OCI-LY7 (cell line): ENCODE measurements at regions not wholly inside any gene's neighbourhood (a gene's known extent, or its start where the extent isn't known, plus 50 kb on each side); places are given as distances from the start of the nearest gene placed in this dataset.
"Not testable (repeated sequence)": the region's sequence is repeated elsewhere in the genome, so short reads cannot be mapped to it uniquely, and the experiment has no call there.

Source experiments
- BruUV-seq: library from RNA; stranded (reverse); fragments of 400-500 nt; replicated peaks from 2 replicates; lab custom pipeline; 2021; lab: Mats Ljungman, UMichigan
- CTCF ChIA-PET: fragments of 300-600 bp; sonication (Branson Sonifier 250); formaldehyde crosslinking; loops from one replicate; lab custom pipeline; 2022; ENCODE audit warnings: antibody characterized with exemption; ENCODE audit not compliant: unreplicated experiment; lab: Charles Lee
- POLR2A ChIA-PET: fragments of 300-600 bp; sonication (Branson Sonifier 250); formaldehyde crosslinking; loops from one replicate; lab custom pipeline; 2022; ENCODE audit warnings: antibody characterized with exemption; lab: Charles Lee
- DNase-seq: peaks from one replicate; pipeline ENCODE4 v3.0.0-alpha.2; 2015; ENCODE audit warnings: low spot score
- H2AFZ ChIP-seq: fragments of 200-600 bp; sonication (generic), shearing (Covaris generic); 2 replicates; pipeline ENCODE4 v1.6.1; 2014; ENCODE audit warnings: mild to moderate bottlenecking, antibody characterized with exemption, low read length, moderate library complexity
- H3K27ac ChIP-seq: fragments of 200-600 bp; sonication (generic); 2 replicates; pipeline ENCODE4 v1.5.1; 2014; ENCODE audit warnings: mixed run types, low read depth, mild to moderate bottlenecking, moderate library complexity, low read length, inconsistent platforms; ENCODE audit not compliant: poor library complexity, severe bottlenecking
- H3K36me3 ChIP-seq: fragments of 200-600 bp; sonication (generic); 2 replicates; pipeline ENCODE4 v1.6.1; 2014; ENCODE audit warnings: mild to moderate bottlenecking, antibody characterized with exemption, low read length, moderate library complexity, mixed read lengths; ENCODE audit not compliant: insufficient read depth
- H3K4me1 ChIP-seq: fragments of 200-600 bp; sonication (generic); 2 replicates; pipeline ENCODE4 v1.5.1; 2014; ENCODE audit warnings: mild to moderate bottlenecking, low read length; ENCODE audit not compliant: insufficient read depth, poor library complexity, severe bottlenecking
- H3K4me2 ChIP-seq: fragments of 200-600 bp; sonication (generic); 2 replicates; pipeline ENCODE4 v1.6.1; 2014; ENCODE audit warnings: mild to moderate bottlenecking, low read length
- H3K4me3 ChIP-seq: fragments of 200-600 bp; sonication (generic); 2 replicates; pipeline ENCODE4 v1.5.1; 2014; ENCODE audit warnings: mild to moderate bottlenecking, low read depth, low read length; ENCODE audit not compliant: poor library complexity, severe bottlenecking
- H3K79me2 ChIP-seq: fragments of 200-600 bp; sonication (generic); 2 replicates; pipeline ENCODE4 v1.6.1; 2016; ENCODE audit warnings: low read depth, mild to moderate bottlenecking, low read length, moderate library complexity, mixed read lengths; ENCODE audit not compliant: insufficient read depth
- H3K9me2 ChIP-seq: fragments of 200-600 bp; sonication (generic); 2 replicates; pipeline ENCODE4 v1.6.1; 2016; ENCODE audit warnings: mild to moderate bottlenecking, low read length, mixed read lengths; ENCODE audit not compliant: insufficient read depth
- H3K9me3 ChIP-seq: fragments of 200-600 bp; sonication (generic); 2 replicates; pipeline ENCODE4 v1.6.1; 2014; ENCODE audit warnings: mild to moderate bottlenecking, mixed run types, low read length, mixed read lengths
- H4K20me1 ChIP-seq: fragments of 200-600 bp; sonication (generic); 2 replicates; pipeline ENCODE4 v1.6.1; 2014; ENCODE audit warnings: mild to moderate bottlenecking, antibody characterized with exemption, low read length, moderate library complexity, mixed read lengths; ENCODE audit not compliant: insufficient read depth
- intact Hi-C: fragments of 100-400 bp; cut with micrococcal nuclease; formaldehyde crosslinking; loops from one replicate; pipeline ENCODE4 v1.10.0; 2022; ENCODE audit not compliant: unreplicated experiment

GRCh38 chrX:63168949-63169348 lies 182.2 kb downstream of the SPIN4 start:
- H3K4me3 ChIP-seq, H3K36me3 ChIP-seq, H3K4me2 ChIP-seq, H3K9me2 ChIP-seq, H3K4me1 ChIP-seq, H3K79me2 ChIP-seq, H2AFZ ChIP-seq, DNase-seq, H3K27ac ChIP-seq, H3K9me3 ChIP-seq, intact Hi-C loops, BruUV-seq, POLR2A ChIA-PET, CTCF ChIA-PET, H4K20me1 ChIP-seq: not testable (repeated sequence)

- BruUV-seq, H3K9me2 ChIP-seq, H3K36me3 ChIP-seq, H3K9me3 ChIP-seq, H3K4me1 ChIP-seq, CTCF ChIA-PET, DNase-seq, H3K79me2 ChIP-seq, intact Hi-C loops, POLR2A ChIA-PET, H2AFZ ChIP-seq, H3K4me3 ChIP-seq, H3K4me2 ChIP-seq, H3K27ac ChIP-seq, H4K20me1 ChIP-seq: not testable (repeated sequence)
Observed at GRCh38 chrX:63167002-63167401, 184.1 kb downstream of the SPIN4 start.

DNA sequence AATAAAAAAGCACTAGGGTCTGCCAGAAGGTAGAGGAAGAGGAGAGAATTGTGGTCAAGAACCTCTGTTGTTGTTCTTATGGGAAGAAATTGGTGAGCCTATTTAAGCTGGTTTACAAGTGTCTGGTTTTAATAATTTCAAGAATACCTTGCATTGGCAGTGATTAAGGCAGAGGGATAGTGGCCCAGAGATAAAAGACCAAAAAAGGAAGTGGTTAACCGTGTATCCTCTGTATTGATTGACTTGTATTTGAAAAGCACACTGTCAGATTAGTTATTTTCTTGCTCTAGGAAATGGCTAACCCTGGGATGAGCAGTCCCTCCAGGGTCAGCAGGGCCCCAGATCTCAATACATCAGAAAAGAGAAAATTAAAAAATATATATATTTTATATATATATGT lies 190.1 kb downstream of the SPIN4 start:
- POLR2A ChIA-PET = not testable (repeated sequence)

GRCh38 chrX:63160340-63160739 lies 190.8 kb downstream of the SPIN4 start:
- H3K4me3 ChIP-seq, POLR2A ChIA-PET, BruUV-seq, H4K20me1 ChIP-seq, H3K9me2 ChIP-seq, intact Hi-C loops, H3K9me3 ChIP-seq, H2AFZ ChIP-seq, CTCF ChIA-PET, DNase-seq, H3K4me2 ChIP-seq, H3K79me2 ChIP-seq, H3K4me1 ChIP-seq, H3K27ac ChIP-seq, H3K36me3 ChIP-seq: not testable (repeated sequence)

More for the DNA sequence above, 190.1 kb downstream of the SPIN4 start:
- H2AFZ ChIP-seq, H3K4me1 ChIP-seq, DNase-seq, H4K20me1 ChIP-seq, H3K4me3 ChIP-seq, H3K36me3 ChIP-seq, intact Hi-C loops, H3K79me2 ChIP-seq, BruUV-seq, H3K27ac ChIP-seq, H3K4me2 ChIP-seq, H3K9me2 ChIP-seq, CTCF ChIA-PET, H3K9me3 ChIP-seq: not testable (repeated sequence)

DNA sequence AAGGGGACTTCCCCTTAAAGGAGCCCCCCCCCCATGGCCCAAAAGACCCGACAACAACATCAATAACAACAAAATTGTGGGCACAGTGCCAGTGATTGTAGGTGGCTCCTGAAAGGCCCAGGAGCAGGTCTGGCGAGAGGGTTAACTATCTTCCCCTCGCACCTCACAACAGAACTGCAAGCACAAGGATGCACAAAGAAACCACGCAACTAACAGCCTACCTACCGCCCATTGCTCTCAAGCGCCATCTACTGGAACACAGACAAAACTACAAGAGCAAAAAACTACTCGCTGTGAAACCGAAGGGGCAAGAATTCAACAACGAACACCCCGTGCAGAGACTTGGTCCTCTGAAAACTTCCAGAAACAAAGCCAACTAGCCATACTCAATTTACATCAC lies 205.6 kb downstream of the SPIN4 start:
- BruUV-seq, DNase-seq, H4K20me1 ChIP-seq, intact Hi-C loops, H3K36me3 ChIP-seq, H3K4me2 ChIP-seq, H3K9me2 ChIP-seq, H3K9me3 ChIP-seq, H3K4me3 ChIP-seq, POLR2A ChIA-PET, H2AFZ ChIP-seq, H3K27ac ChIP-seq, H3K4me1 ChIP-seq, CTCF ChIA-PET, H3K79me2 ChIP-seq: not testable (repeated sequence)

- intact Hi-C loops, H3K79me2 ChIP-seq, H2AFZ ChIP-seq, H3K36me3 ChIP-seq, H4K20me1 ChIP-seq, H3K9me3 ChIP-seq, POLR2A ChIA-PET, H3K9me2 ChIP-seq, H3K4me3 ChIP-seq, CTCF ChIA-PET, H3K4me1 ChIP-seq, BruUV-seq, H3K4me2 ChIP-seq, H3K27ac ChIP-seq, DNase-seq: not testable (repeated sequence)
Observed at GRCh38 chrX:63142588-63142987, 208.5 kb downstream of the SPIN4 start.

DNA sequence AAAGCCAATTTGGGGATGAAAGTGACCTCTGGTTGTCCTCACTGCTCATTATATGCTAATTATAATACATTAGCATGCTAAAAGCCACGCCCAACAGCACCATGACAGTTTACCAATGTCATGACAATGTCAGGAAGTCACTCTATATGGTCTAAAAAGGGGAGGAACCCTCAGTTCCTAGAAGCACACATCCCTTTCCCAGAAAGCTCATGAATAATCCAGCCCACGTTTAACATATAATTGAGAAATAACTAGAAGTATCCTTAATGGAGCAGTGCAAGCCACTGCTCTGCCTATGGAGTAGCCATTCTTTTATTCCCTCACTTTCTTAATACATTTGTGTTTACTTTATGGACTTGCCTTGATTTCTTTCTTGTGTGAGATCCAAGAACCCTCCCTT lies 215.3 kb downstream of the SPIN4 start:
- CTCF ChIA-PET, H3K36me3 ChIP-seq, H2AFZ ChIP-seq, BruUV-seq, H3K9me3 ChIP-seq, POLR2A ChIA-PET, H3K4me3 ChIP-seq, H3K9me2 ChIP-seq, H4K20me1 ChIP-seq, H3K79me2 ChIP-seq, H3K4me1 ChIP-seq, H3K4me2 ChIP-seq, H3K27ac ChIP-seq, intact Hi-C loops, DNase-seq: not testable (repeated sequence)
